AG08396 (cell line): ENCODE measurements at regions not wholly inside any gene's neighbourhood (a gene's known extent, or its start where the extent isn't known, plus 50 kb on each side); places are given as distances from the start of the nearest gene placed in this dataset.

Experiments
- DNase-seq: peaks from one replicate; pipeline ENCODE4 v3.0.0; 2012; ENCODE audit warnings: low spot score, mixed read lengths

GRCh38 chr5:92795633-92796032, 785.4 kb downstream of the NR2F1-AS1 start:
- no peak for DNase-seq

- DNase-seq = no peak
These were observed 801.0 kb downstream of the NR2F1-AS1 start for GRCh38 chr5:92780057-92780456.

DNA sequence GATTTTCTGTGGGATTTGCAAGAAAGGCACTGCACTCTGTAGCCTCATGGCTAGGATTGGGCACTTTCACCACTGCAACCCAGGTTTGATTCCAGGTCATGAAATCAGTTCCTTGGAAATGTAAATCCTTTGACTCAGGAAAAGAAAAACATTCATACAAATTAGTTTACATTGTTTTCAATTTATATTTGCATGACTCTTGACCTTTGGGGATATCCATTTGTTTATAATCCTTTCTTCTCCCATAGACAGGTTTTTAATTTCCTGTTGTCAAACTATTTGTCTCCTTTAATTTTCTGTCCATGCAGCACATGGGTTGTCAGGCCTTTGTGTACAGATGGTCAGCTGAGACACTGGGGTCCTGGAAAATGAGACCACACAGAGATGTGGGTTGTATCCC, 801.5 kb downstream of the NR2F1-AS1 start:
- DNase-seq = no peak

GRCh38 chr5:92778261-92778660, 802.8 kb downstream of the NR2F1-AS1 start:
- DNase-seq = no peak

GRCh38 chr5:92777421-92777820, 803.6 kb downstream of the NR2F1-AS1 start:
- no peak for DNase-seq

DNA sequence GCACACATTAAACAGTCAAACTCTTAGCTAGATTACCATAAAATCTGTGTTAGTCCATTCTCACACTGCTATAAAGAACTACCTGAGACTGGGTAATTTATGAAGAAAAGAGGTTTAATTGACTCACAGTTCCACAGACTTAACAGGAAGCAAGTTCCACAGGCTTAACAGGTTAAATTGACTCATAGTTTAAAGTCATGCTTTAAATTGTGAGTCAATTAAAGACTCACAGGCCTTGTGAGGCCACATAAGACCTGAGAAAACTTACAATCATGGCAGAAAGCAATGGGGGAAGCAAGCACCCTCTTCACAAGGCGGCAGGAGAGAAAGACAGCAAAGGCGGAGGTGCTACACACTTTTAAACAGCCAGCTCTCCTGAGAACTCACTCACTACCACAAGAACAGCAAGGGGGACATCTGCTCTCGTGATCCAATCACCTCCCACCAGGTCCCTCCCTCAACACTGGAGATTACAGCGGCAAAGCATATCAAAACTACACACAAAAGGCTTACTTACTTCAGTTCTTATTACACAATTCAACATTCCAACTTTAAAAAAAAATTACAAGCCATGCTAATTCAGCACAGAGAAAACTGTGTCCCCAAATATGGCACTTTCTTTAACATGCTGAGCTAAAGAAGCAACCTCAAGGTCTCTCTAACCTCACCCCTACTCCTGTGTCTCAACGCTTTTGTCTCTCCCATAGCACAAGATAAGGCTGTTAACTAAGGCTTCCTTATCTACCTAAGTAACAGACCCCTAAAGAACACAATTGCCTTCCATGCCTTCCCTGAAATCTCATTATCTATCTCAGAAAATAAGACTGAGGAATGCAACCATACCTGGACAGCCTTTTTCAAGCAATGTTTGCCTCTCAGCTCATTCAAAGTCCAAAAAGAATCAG, 805.1 kb downstream of the NR2F1-AS1 start:
- DNase-seq = no peak

DNA sequence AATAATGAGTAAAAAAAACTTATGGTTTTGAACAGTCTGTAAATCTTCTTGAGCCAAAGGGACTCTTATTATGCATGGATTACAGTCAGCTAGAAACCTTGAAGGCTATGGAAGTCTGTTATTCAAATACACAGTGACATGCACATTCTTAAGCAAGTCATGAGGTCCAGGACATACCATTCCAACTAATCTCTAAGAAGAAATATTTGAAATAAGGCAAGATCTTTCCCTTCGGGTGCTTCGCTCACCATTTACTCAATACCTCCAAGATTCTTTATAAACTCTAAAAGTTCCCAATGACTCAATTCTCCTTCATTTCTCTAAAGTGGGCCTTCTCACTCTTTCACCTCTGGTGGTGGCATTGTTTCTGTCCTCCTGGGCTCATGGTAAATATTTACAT, 811.0 kb downstream of the NR2F1-AS1 start:
- DNase-seq = peak; percentile 28

DNA sequence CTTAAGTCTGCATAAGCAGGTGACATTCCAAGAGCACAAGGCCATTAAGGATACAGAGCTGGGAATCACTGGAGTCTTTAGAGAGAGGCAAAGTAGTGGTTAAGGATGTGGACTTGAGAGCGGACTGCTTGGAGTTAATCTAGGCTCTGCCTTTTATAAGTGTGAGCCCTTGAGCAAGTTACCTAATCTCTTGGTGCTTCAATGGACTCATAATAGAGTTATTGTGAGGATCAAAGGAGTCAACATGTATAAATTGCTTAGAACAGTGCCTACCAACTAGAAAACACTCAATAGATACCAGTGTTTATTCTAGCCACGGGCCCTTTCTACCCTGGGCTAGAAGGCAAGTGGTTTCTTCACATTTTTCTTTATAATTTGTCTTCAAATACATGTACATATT, 819.4 kb downstream of the NR2F1-AS1 start:
- DNase-seq = no peak

GRCh38 chr5:92760550-92760949, 820.5 kb downstream of the NR2F1-AS1 start:
- no peak for DNase-seq

DNA sequence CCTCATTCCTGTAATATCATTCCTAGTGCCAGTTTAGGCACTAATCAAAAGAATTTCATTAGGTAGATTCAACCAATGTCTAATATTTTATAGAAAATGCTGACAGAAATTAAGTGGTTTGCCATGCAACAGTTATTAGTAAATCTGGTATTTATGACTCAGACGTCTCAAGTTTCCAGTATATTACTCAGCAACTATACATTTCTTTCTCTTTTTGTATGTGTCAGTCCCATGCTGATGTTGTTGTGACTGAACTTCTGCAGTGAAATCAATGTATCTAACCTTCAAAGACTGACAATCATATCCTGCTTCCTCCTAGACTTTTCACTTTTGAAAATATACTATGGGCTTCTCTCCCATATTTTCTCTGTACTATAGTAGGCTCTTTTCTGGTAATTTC, 822.5 kb downstream of the NR2F1-AS1 start:
- DNase-seq = peak; percentile 12

- DNase-seq = peak; percentile 3
These were observed 831.1 kb downstream of the NR2F1-AS1 start for GRCh38 chr5:92749943-92750342.

DNA sequence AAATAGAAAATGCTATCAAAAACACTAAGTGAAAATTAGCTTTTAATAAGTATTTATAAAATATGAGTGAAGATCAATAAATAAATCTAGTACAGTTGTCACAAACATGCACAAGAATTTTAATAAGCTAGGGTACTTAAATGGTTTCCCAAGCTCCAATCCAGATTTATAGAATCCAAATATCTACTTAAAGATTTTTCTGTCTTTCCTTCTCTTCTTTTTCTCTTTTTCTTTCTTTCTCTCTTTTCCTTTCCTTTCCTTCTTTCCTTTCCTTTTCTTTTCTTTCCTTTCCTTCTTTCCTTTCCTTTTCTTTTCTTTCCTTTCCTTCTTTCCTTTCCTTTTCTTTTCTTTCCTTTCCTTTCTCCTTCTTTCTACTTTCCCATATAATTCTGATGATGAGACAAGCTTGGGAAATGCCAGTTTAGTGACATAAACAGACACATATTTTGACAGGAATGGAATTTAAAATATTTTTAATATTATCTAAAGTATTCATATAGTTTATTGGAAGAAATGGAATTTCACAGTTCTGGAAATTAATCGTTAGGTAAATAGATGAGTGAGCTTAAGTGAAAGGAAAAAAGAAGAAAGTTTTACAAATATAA, 832.8 kb downstream of the NR2F1-AS1 start:
- no peak for DNase-seq

DNA sequence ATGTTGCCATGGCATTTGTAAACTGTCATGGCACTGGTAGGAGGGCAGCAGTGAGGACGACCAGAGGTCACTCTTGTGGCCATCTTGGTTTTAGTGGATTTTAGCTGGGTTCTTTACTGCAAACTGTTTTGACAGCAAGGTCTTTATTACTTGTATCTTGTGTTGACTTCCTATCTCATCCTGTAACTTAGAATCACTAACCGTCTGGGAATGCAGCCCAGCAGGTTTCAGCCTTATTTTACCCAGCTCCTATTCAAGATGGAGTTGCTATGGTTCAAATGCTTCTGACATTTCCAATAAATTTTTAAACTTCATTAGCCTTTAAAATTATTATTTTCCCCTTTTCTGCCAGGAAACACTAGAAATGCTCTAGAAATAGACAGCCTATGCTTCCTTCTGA, 839.1 kb downstream of the NR2F1-AS1 start:
- DNase-seq = no peak

DNA sequence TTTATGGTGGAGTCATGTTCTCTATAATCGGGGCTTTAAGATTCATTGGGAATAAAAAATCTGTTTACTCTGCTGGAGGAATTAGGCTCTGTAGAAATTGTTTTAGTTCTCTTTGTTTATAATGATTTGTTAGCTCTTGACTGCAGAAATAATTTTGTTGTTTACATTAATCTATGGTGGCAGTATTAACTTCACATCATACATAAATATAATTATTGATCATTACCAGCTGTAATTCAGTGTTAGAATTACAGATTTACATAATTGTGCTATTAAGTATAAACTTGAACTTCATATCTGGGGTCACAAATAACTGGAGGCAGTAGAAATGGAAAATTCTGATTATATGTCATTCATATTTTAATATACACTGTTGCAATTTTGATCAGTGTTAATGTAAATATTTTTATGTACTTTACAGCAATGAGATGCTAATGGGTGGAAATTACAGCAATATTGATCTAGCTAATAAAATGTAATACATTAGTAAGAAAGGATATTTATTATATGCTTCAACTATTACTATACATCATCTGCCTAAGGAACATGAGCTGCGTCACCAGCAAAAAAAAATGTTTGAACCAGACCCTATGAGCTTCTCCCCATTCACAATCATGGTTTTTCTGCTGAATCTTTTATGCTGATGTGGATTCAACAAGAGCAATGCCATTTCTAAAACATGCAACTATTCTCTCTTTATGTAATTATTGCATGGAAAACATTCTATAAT, 846.6 kb downstream of the NR2F1-AS1 start:
- no peak for DNase-seq

DNA sequence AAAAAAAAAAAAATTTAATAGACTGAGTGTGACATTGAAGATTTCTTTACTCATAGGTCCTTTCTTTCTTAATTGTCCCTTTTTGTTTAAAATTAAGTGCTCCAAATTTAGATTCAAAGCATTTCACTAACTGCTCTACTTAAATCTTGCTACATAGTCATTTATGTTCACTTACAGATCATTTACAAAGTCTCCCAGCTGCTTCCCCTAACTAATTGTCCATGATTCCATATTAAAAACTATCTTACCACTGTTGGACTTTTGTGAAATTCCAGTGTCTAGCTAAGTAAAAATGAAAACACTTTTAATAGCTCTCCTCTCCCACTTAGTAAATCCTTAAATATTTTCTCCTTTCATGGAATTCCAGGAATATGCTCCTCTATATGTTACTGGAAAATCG, 850.5 kb downstream of the NR2F1-AS1 start:
- DNase-seq = no peak

DNA sequence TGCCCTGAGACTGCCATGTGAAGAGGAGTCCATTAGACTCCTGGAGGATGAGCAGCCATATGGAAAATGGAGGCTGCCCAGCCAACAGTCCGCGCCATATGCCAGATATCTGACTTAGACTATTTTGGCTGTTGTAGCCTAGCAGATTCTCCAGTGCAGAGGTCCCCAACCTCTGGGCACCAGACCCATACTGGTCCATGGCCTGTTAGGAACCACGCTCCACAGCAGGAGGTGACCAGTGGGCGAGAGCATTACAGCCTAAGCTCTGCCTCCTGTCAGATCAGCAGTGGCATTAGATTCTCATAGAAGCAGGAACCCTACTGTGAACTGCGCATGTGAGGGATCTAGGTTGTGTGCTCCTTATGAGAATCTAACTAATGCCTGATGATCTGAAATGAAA, 851.9 kb downstream of the NR2F1-AS1 start:
- DNase-seq = no peak

- no peak for DNase-seq
These were observed 865.0 kb downstream of the NR2F1-AS1 start for GRCh38 chr5:92715946-92716520.

GRCh38 chr5:92713826-92714225, 867.2 kb downstream of the NR2F1-AS1 start:
- DNase-seq = no peak

DNA sequence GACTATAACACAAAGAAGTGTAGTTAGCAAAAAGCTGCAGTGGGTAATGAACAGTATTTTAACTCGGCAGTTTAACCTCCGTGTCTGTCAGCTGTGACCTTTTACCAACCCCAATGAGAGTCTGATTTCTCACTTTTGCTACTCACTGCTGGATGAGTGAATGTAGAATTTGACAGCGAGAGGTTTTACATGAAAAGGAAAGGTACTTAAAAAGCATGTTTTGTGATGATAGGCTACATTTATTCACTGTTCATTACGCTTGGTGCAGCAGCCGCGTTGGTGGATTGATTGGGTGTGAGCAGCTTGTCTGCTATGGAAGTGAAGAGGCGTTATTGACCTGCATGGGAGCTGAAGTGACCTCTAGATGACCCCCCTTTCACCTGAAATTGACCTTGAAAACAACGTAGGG, 867.7 kb downstream of the NR2F1-AS1 start:
- DNase-seq = no peak

- DNase-seq = no peak
These were observed 869.1 kb downstream of the NR2F1-AS1 start for GRCh38 chr5:92711956-92712355.

DNA sequence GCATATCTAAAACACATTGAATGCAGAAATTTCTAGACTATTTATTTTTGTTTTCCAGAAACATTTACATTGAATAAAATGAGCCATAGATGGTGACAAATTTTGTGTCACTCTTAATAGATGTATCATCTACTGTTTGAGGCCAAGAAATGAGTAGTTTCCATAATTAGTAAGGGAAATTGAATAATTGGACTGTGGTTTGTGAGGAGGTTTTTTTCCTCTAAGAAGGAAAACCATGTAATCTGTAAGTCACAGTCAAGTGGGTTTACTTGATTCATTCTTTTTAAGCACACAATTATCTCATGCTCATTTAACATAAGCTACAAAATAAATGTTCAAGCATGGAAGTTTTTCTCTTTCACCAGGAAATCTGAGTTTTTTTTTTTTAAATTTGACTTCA, 876.4 kb downstream of the NR2F1-AS1 start:
- no peak for DNase-seq

- no peak for DNase-seq
These were observed 877.0 kb downstream of the NR2F1-AS1 start for GRCh38 chr5:92703976-92704375.
